ENCODE measurements at regions not wholly inside any gene's neighbourhood (a gene's known extent, or its start where the extent isn't known, plus 50 kb on each side); places are given as distances from the start of the nearest gene placed in this dataset.
"Not testable (repeated sequence)": the region's sequence is repeated elsewhere in the genome, so short reads cannot be mapped to it uniquely, and the experiment has no call there.

GRCh38 chr6:44742201-44742600, 354.7 kb downstream of the CDC5L start:
- no peak for DNase-seq (ENCODE audit: low spot score)

GRCh38 chr6:44742828-44743372, 355.4 kb downstream of the CDC5L start:
- DNase-seq (ENCODE audit: low spot score), result no peak

- DNase-seq (ENCODE audit: low spot score), result not testable (repeated sequence)
Measured at GRCh38 chr6:44760116-44760515, 372.6 kb downstream of the CDC5L start.

- DNase-seq (ENCODE audit: low spot score), result no peak
Measured at GRCh38 chr6:44761046-44761445, 373.5 kb downstream of the CDC5L start.

- DNase-seq (ENCODE audit: low spot score), result no peak
Measured at GRCh38 chr6:44762496-44762895, 375.0 kb downstream of the CDC5L start.

- no peak for DNase-seq (ENCODE audit: low spot score)
Measured at GRCh38 chr6:44771647-44772415, 384.3 kb downstream of the CDC5L start.

GRCh38 chr6:44772838-44773237, 385.3 kb downstream of the CDC5L start:
- DNase-seq (ENCODE audit: low spot score), result no peak

- DNase-seq (ENCODE audit: low spot score), result no peak
Measured at GRCh38 chr6:44775121-44775520, 387.6 kb downstream of the CDC5L start.

GRCh38 chr6:44776344-44776743, 388.8 kb downstream of the CDC5L start:
- DNase-seq (ENCODE audit: low spot score), result no peak

GRCh38 chr6:44778513-44778912, 391.0 kb downstream of the CDC5L start:
- no peak for DNase-seq (ENCODE audit: low spot score)
